DOHH2 (cell line): ENCODE measurements at regions not wholly inside any gene's neighbourhood (a gene's known extent, or its start where the extent isn't known, plus 50 kb on each side); places are given as distances from the start of the nearest gene placed in this dataset.

ENCODE experiments used
- H3F3A ChIP-seq: fragments of 200-600 bp; sonication (generic), shearing (Covaris generic); 2 replicates; pipeline ENCODE4 v1.6.0; 2016; ENCODE audit warnings: antibody characterized with exemption, mild to moderate bottlenecking; ENCODE audit not compliant: control insufficient read depth, insufficient read depth
- H3K27ac ChIP-seq: fragments of 200-600 bp; sonication (generic); 2 replicates; pipeline ENCODE4 v1.5.1; 2014; ENCODE audit warnings: low read depth, mild to moderate bottlenecking, low read length, moderate library complexity
- H3K27me3 ChIP-seq: fragments of 200-600 bp; sonication (generic); 2 replicates; pipeline ENCODE4 v1.6.1; 2014; ENCODE audit warnings: mild to moderate bottlenecking, low read length, mixed read lengths; ENCODE audit not compliant: control insufficient read depth
- H3K36me3 ChIP-seq: fragments of 200-600 bp; sonication (generic); 2 replicates; pipeline ENCODE4 v1.6.1; 2014; ENCODE audit warnings: mild to moderate bottlenecking, low read length, moderate library complexity, mixed read lengths; ENCODE audit not compliant: control insufficient read depth
- H3K4me1 ChIP-seq: fragments of 200-600 bp; sonication (generic); 2 replicates; pipeline ENCODE4 v1.6.1; 2014; ENCODE audit warnings: mild to moderate bottlenecking, low read length, mixed read lengths; ENCODE audit not compliant: control insufficient read depth
- H3K4me2 ChIP-seq: fragments of 200-600 bp; sonication (generic); 2 replicates; pipeline ENCODE4 v1.6.0; 2014; ENCODE audit warnings: mild to moderate bottlenecking, low read length, moderate library complexity
- H3K4me3 ChIP-seq: fragments of 200-600 bp; sonication (generic); 2 replicates; pipeline ENCODE4 v1.5.1; 2014; ENCODE audit warnings: mild to moderate bottlenecking, low read length, mixed read lengths
- H3K79me2 ChIP-seq: fragments of 200-600 bp; sonication (generic); 2 replicates; pipeline ENCODE4 v1.6.1; 2014; ENCODE audit warnings: mild to moderate bottlenecking, low read length, mixed read lengths; ENCODE audit not compliant: control insufficient read depth
- H3K9me2 ChIP-seq: fragments of 200-600 bp; sonication (generic); replicated peaks from 2 replicates; pipeline ENCODE4 v1.6.1; 2014; ENCODE audit warnings: mild to moderate bottlenecking, low read length, mixed read lengths; ENCODE audit not compliant: control insufficient read depth
- H3K9me3 ChIP-seq: fragments of 200-600 bp; sonication (generic); 2 replicates; pipeline ENCODE4 v1.6.1; 2014; ENCODE audit warnings: antibody characterized with exemption, low read length, mixed read lengths; ENCODE audit not compliant: control insufficient read depth, insufficient read depth
- H4K20me1 ChIP-seq: fragments of 200-600 bp; sonication (generic); 2 replicates; pipeline ENCODE4 v1.6.0; 2014; ENCODE audit warnings: low read depth, mild to moderate bottlenecking, antibody characterized with exemption, low read length, moderate library complexity; ENCODE audit not compliant: control insufficient read depth, insufficient read depth
- EZH2phosphoT487 ChIP-seq: fragments of 200-600 bp; sonication (generic); IDR thresholded peaks from 2 replicates; pipeline ENCODE4 v1.6.1; 2017; ENCODE audit warnings: borderline replicate concordance, mild to moderate bottlenecking, antibody characterized with exemption, low read length, moderate library complexity, mixed read lengths
- TF ChIP-seq, protein P1 (sequence below): fragments of 200-600 bp; sonication (generic); IDR thresholded peaks from one replicate; pipeline ENCODE4 v1.5.1; 2014; ENCODE audit warnings: antibody characterized with exemption, mild to moderate bottlenecking, low read depth, low read length; ENCODE audit not compliant: poor library complexity, severe bottlenecking

DNA sequence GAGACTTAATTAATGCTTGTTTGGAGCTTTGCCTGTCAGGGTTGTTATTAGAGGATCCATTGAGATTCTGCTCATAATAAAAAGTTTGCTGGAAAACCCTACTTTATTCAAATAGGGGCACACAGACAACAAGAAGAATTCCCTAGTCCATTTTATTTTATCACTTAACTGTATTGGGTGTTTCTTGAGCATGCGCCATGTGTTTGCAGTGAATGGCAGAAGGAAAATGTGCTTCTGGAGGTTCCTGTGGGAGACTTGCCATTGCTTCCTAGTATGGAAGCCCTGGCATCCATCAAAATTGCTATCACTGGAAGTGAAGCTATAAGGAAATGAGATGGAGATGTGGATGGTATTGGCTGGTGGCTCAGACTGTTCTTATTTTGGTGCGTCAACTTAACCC, 106.6 kb upstream of the GALNT18 start:
- Histone ChIP-seq H3K27ac (no peak overlapping the region), H4K20me1 (no peaks in the 10 kb centered on the region), H3K4me2 (no peak overlapping the region), H3K27me3 (no peaks in the 10 kb centered on the region), H3K36me3 (no peaks in the 10 kb centered on the region), H3K79me2 (no peaks in the 10 kb centered on the region), H3K4me3 (no peak overlapping the region), H3K4me1 (no peaks in the 10 kb centered on the region), H3F3A (no peaks in the 10 kb centered on the region), H3K9me3 (no peaks in the 10 kb centered on the region), H3K9me2 (no peaks in the 10 kb centered on the region)
- TF ChIP-seq EZH2phosphoT487 = no peak
- TF ChIP-seq, protein P1, sequence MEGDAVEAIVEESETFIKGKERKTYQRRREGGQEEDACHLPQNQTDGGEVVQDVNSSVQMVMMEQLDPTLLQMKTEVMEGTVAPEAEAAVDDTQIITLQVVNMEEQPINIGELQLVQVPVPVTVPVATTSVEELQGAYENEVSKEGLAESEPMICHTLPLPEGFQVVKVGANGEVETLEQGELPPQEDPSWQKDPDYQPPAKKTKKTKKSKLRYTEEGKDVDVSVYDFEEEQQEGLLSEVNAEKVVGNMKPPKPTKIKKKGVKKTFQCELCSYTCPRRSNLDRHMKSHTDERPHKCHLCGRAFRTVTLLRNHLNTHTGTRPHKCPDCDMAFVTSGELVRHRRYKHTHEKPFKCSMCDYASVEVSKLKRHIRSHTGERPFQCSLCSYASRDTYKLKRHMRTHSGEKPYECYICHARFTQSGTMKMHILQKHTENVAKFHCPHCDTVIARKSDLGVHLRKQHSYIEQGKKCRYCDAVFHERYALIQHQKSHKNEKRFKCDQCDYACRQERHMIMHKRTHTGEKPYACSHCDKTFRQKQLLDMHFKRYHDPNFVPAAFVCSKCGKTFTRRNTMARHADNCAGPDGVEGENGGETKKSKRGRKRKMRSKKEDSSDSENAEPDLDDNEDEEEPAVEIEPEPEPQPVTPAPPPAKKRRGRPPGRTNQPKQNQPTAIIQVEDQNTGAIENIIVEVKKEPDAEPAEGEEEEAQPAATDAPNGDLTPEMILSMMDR = no peak

DNA sequence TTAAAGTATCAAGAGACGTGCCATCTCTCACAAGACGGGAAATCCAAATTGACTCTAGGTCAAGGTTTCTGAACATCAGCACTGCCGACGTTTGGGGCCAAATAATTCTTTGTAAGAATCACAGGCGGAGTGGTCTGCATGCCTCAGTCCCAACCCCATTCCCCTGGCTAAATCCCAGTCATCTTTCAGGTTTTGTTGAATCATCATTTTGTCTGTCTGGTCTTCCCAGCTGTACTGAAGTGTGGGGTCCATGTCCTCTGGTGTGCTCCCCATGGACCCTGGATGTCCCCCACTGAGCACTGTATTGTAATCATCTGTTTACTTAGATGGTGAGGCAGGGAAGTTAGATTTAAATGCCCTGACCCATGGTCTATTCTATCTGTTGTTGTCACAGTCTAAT, 103.6 kb upstream of the GALNT18 start:
- Histone ChIP-seq H3K9me2 (no peaks in the 10 kb centered on the region), H3K36me3 (no peaks in the 10 kb centered on the region), H3K4me2 (no peak overlapping the region), H3K9me3 (no peaks in the 10 kb centered on the region), H4K20me1 (no peaks in the 10 kb centered on the region), H3F3A (no peaks in the 10 kb centered on the region), H3K27me3 (no peaks in the 10 kb centered on the region), H3K27ac (no peak overlapping the region), H3K4me1 (no peaks in the 10 kb centered on the region), H3K4me3 (no peak overlapping the region), H3K79me2 (no peaks in the 10 kb centered on the region)
- TF ChIP-seq, protein P1 = no peak
- TF ChIP-seq EZH2phosphoT487 = no peak

DNA sequence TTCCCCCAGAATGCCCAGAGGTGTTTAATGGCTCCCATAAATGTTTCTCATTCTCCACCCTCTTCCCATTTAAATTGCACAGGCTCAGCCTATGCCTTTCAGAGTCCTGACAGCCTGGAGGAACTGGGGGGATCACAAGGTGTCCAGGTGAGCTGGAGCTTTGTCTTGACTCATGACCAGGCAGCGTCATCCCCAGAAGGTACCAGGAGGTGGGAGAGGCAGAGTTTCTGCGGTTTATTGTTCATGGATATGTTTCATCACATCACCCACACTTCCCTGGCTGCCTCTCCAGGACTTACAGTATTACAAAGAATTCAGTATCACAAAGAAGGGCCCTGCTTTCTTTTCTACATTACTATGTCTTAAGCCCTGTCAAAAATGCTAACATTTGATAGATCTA, 103.2 kb upstream of the GALNT18 start:
- Histone ChIP-seq H3K4me2 (no peak overlapping the region), H3K4me1 (no peaks in the 10 kb centered on the region), H3K36me3 (no peaks in the 10 kb centered on the region), H3K27ac (no peak overlapping the region), H3F3A (no peaks in the 10 kb centered on the region), H3K9me2 (no peaks in the 10 kb centered on the region), H3K27me3 (no peaks in the 10 kb centered on the region), H4K20me1 (no peaks in the 10 kb centered on the region), H3K4me3 (no peak overlapping the region), H3K79me2 (no peaks in the 10 kb centered on the region), H3K9me3 (no peaks in the 10 kb centered on the region)
- TF ChIP-seq EZH2phosphoT487 = no peak
- TF ChIP-seq, protein P1 = no peak

DNA sequence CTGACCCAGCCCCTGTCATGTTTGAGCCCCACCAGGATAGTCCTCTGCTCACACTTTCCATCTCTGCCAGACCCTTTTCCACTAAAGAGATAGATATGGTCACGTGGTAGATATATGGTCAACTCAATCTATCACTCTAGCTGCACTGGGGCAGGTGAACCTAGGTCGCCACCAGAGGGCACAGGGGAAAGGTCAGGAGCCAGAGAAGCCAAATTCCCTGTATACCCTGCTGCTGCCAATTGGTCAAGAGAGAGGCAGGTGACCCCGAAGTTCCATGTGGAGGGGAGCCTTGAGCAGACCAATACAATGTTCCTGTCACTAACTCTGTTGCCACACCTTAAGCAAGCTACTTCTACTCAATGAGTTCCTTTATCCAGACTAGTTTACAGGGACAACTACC, 101.1 kb upstream of the GALNT18 start:
- TF ChIP-seq, protein P1 = no peak
- no peak for TF ChIP-seq EZH2phosphoT487
- Histone ChIP-seq H3K9me3 (no peaks in the 10 kb centered on the region), H3K79me2 (no peaks in the 10 kb centered on the region), H3K4me3 (no peak overlapping the region), H3K4me1 (no peaks in the 10 kb centered on the region), H3K27me3 (no peaks in the 10 kb centered on the region; the same call in 1 of the 2 replicates), H3F3A (no peaks in the 10 kb centered on the region), H4K20me1 (no peaks in the 10 kb centered on the region), H3K4me2 (no peak overlapping the region), H3K9me2 (no peaks in the 10 kb centered on the region), H3K27ac (no peak overlapping the region), H3K36me3 (no peaks in the 10 kb centered on the region)
